ENCODE measurements at regions not wholly inside any gene's neighbourhood (a gene's known extent, or its start where the extent isn't known, plus 50 kb on each side); places are given as distances from the start of the nearest gene placed in this dataset.

DNA sequence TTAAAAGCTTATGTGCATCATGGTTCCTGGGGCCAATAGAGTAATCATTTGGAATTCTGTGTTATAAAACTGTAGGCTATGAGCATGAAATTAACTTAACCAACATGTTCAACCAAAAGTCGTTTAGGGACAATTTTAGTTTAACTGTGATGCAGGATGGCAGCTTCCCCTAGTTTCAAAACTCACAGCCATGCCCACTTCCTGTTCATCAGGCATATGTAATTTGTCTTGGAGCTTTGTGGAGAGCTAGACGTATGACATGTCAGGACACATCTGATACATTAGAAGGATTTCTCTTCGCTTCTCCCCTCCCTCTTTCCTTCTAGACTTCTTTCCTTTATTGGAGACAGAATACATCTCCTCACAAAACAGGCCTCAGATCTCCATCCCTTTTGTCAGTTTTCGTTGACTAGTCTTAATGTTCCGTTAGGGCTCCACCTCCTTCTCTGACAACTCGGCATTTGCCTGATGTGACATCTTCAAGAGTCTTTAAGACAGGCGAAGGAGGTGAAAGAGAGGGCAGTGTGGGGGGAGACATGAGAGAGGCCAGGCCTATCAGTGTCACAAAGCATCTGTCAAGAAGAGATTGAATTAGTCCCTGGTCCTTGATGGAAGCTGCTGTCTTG, 176.0 kb downstream of the MSX2 start:
- TF ChIP-seq EZH2 (IDR thresholded peaks at IDR 0.05; ENCODE audit: insufficient read depth, poor library complexity, severe bottlenecking) (no peak), EZH2phosphoT487 (IDR thresholded peaks at IDR 0.05; ENCODE audit: insufficient read depth, low read depth) (no peak)
